HepG2 (cell line): ENCODE measurements at regions not wholly inside any gene's neighbourhood (a gene's known extent, or its start where the extent isn't known, plus 50 kb on each side); places are given as distances from the start of the nearest gene placed in this dataset.

Experiments
- AHR ChIP-seq: IDR thresholded peaks from 2 replicates; pipeline ENCODE4 v1.6.1; 2018; ENCODE audit warnings: missing genetic modification reagents, missing compliant biosample characterization
- KDM1A ChIP-seq: IDR thresholded peaks from 2 replicates; pipeline ENCODE4 v1.6.1; 2016; ENCODE audit warnings: missing compliant biosample characterization
- RBM22 ChIP-seq: fragments of 200-400 bp; formaldehyde crosslinking; optimal IDR thresholded peaks from 2 replicates; pipeline ENCODE3; 2017; ENCODE audit warnings: mild to moderate bottlenecking, low read length, moderate library complexity
- ZBTB38 ChIP-seq: sonication (generic); formaldehyde crosslinking; IDR thresholded peaks from 2 replicates; pipeline ENCODE4 v1.5.1; 2020; ENCODE audit warnings: mild to moderate bottlenecking, missing genetic modification reagents
- TF ChIP-seq, protein P1 (sequence below): sonication (generic); formaldehyde crosslinking; IDR thresholded peaks from 2 replicates; pipeline ENCODE4 v1.4.0; 2020; ENCODE audit warnings: missing genetic modification reagents, borderline replicate concordance
- TF ChIP-seq, protein P2 (sequence below): sonication (generic); formaldehyde crosslinking; IDR thresholded peaks from 2 replicates; pipeline ENCODE4 v1.8.0; 2022; ENCODE audit warnings: mild to moderate bottlenecking, missing genetic modification reagents, moderate library complexity
- TF ChIP-seq, protein P3 (sequence below): sonication (generic); formaldehyde crosslinking; IDR thresholded peaks from 2 replicates; pipeline ENCODE4 v1.4.0; 2020; ENCODE audit warnings: missing genetic modification reagents

DNA sequence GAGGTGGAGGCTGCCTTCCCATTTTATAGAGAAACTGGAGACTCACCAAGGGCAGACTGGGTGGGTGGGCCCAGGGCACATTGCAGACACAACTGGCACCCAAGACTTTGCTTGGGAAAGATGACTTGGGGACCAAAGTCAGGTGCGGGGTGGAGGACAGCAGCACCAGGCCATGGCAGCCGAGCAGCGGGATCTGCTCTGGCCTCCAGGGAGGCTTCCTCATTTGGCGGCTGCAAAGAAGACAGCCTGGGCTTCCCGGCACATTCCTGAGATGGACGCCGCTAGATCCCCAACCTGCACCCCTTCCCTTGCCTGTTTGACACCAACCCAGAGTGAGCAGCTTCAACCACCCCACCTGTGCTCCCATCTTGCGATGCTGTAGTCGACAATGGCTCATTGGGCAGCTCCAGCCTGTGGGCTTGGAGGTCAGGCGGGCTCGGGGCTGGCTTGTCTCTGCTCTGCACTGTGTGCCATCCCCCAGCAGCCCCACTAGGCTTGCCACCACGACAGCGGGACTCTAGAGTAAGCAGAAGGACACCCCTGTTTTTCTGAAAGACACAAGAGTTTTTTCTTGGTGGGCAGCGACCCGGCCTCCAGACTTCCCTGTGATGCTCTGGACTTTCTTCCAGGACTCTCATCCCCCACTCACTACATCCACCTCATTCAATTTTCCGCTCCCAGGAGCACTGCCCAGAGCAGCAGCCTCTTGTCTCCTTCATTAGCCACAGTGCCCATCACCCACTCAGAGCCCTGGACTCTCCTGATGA lies 184.9 kb upstream of the CST7 start (continued):
- TF ChIP-seq, protein P1, sequence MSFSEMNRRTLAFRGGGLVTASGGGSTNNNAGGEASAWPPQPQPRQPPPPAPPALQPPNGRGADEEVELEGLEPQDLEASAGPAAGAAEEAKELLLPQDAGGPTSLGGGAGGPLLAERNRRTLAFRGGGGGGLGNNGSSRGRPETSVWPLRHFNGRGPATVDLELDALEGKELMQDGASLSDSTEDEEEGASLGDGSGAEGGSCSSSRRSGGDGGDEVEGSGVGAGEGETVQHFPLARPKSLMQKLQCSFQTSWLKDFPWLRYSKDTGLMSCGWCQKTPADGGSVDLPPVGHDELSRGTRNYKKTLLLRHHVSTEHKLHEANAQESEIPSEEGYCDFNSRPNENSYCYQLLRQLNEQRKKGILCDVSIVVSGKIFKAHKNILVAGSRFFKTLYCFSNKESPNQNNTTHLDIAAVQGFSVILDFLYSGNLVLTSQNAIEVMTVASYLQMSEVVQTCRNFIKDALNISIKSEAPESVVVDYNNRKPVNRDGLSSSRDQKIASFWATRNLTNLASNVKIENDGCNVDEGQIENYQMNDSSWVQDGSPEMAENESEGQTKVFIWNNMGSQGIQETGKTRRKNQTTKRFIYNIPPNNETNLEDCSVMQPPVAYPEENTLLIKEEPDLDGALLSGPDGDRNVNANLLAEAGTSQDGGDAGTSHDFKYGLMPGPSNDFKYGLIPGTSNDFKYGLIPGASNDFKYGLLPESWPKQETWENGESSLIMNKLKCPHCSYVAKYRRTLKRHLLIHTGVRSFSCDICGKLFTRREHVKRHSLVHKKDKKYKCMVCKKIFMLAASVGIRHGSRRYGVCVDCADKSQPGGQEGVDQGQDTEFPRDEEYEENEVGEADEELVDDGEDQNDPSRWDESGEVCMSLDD (CRISPR knock-in tag) = no peak
- no peak for TF ChIP-seq AHR (CRISPR knock-in tag)
- no peak for TF ChIP-seq RBM22
- TF ChIP-seq ZBTB38 (CRISPR knock-in tag) = no peak
- TF ChIP-seq, protein P2, sequence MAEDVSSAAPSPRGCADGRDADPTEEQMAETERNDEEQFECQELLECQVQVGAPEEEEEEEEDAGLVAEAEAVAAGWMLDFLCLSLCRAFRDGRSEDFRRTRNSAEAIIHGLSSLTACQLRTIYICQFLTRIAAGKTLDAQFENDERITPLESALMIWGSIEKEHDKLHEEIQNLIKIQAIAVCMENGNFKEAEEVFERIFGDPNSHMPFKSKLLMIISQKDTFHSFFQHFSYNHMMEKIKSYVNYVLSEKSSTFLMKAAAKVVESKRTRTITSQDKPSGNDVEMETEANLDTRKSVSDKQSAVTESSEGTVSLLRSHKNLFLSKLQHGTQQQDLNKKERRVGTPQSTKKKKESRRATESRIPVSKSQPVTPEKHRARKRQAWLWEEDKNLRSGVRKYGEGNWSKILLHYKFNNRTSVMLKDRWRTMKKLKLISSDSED (CRISPR knock-in tag) = no peak
- no peak for TF ChIP-seq KDM1A (CRISPR knock-in tag)
- TF ChIP-seq, protein P3, sequence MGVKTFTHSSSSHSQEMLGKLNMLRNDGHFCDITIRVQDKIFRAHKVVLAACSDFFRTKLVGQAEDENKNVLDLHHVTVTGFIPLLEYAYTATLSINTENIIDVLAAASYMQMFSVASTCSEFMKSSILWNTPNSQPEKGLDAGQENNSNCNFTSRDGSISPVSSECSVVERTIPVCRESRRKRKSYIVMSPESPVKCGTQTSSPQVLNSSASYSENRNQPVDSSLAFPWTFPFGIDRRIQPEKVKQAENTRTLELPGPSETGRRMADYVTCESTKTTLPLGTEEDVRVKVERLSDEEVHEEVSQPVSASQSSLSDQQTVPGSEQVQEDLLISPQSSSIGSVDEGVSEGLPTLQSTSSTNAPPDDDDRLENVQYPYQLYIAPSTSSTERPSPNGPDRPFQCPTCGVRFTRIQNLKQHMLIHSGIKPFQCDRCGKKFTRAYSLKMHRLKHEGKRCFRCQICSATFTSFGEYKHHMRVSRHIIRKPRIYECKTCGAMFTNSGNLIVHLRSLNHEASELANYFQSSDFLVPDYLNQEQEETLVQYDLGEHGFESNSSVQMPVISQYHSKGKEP (CRISPR knock-in tag) = no peak
